Adrenal gland (tissue), 9 donors: ENCODE measurements at regions not wholly inside any gene's neighbourhood (a gene's known extent, or its start where the extent isn't known, plus 50 kb on each side); places are given as distances from the start of the nearest gene placed in this dataset.

Experiments
- DNase-seq, 7 donors: peaks; one replicate each; pipeline ENCODE4 v3.0.0-alpha.2; 2019 to 2020
- H3K27ac ChIP-seq, 5 donors: fragments of 200-600 bp; sonication (generic) in 4 of 5; 1 replicate in 3 of 5; 2 replicates in 2 of 5; pipeline versions ENCODE4 v1.5.1 to v1.8.0; 2016 to 2020; ENCODE audit warnings: mild to moderate bottlenecking in 1 of 5
- H3K27me3 ChIP-seq: fragments of 200-600 bp; 2 replicates; pipeline ENCODE4 v1.8.0; 2021
- H3K36me3 ChIP-seq, 2 donors: fragments of 200-600 bp; replicated peaks in 1 of 2; 1 replicate in 1 of 2; 2 replicates in 1 of 2; pipeline versions ENCODE4 v1.5.1 to v1.8.0; 2018 to 2022
- H3K4me1 ChIP-seq, 2 donors: fragments of 200-600 bp; replicated peaks in 1 of 2; 1 replicate in 1 of 2; 2 replicates in 1 of 2; pipeline versions ENCODE4 v1.5.1 to v1.8.0; 2018 to 2021
- H3K4me3 ChIP-seq, 4 donors: fragments of 200-600 bp; sonication (generic) in 3 of 4; one replicate each; pipeline ENCODE4 v1.5.1; 2016 to 2018
- H3K9me3 ChIP-seq, 3 donors: fragments of 200-600 bp; sonication (generic) in 1 of 3; replicated peaks in 1 of 3; 1 replicate in 2 of 3; 2 replicates in 1 of 3; pipeline versions ENCODE4 v1.5.1 to v1.8.0; 2016 to 2021
- POLR2A ChIP-seq, 2 donors: fragments of 450-650 bp; IDR thresholded peaks; one replicate each; pipeline ENCODE4 v1.6.1; 2017; ENCODE audit warnings: antibody characterized with exemption in 2 of 2, mild to moderate bottlenecking in 2 of 2, moderate library complexity in 1 of 2
- WGBS, 4 donors: extraction: QIAGEN DNeasy Blood & Tissue Kit in 2 of 4; methylation state at CpG; one replicate each; pipeline versions ENCODE4 v1.1.5 to v1.1.7; 2013 to 2017; 5-methylcytosine and 5-hydroxymethylcytosine counted together
- intact Hi-C, 2 donors: fragments of 100-400 bp; cut with DNase I; formaldehyde crosslinking; loops; one replicate each; pipeline versions ENCODE4 v1.14.1 to v1.15.0; 2022 to 2023
- TF ChIP-seq, protein P1 (sequence below), 6 experiments: fragments of 450-650 bp in 4 of 6; fragments of 200-600 bp in 2 of 6; sonication (generic) in 1 of 6; IDR thresholded peaks; 1 replicate in 5 of 6; 2 replicates in 1 of 6; pipeline versions ENCODE4 v1.5.1 to v1.8.0; 2016 to 2021; ENCODE audit warnings: antibody characterized with exemption in 6 of 6, mild to moderate bottlenecking in 2 of 6, moderate library complexity in 1 of 6
- donor health status: healthy with polysubstance abuse.
- donor health status: Bipolar disorder and iron deficiency.
- donor health status: DM: yes; HTN: yes; CAD: no.
- donor health status: DM: no; HTN: no; CAD: no.
- donor health status: DM: no; HTN: no; CAD: no.

DNA sequence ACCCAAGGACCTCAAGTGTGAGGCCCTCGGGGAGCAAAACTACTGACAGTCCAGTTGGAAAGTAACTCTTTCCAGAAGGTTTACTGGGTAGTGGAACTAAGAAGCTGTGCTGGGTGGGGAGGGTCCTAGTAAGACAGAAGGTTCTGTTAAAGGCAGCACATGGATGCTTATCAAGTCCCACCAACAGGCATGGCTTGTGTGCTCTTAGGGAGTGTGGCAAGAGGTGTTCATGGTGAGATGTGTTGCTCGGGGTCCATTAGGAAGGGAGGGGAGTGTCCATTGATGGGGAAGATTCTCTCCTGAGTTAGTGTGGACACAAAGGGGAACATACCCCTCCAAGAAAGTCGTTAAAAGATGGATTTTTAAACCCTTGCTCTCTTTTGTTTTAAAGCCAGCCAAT lies 120.6 kb downstream of the LY86 start:
- no peak overlapping the region for H3K27ac ChIP-seq

DNA sequence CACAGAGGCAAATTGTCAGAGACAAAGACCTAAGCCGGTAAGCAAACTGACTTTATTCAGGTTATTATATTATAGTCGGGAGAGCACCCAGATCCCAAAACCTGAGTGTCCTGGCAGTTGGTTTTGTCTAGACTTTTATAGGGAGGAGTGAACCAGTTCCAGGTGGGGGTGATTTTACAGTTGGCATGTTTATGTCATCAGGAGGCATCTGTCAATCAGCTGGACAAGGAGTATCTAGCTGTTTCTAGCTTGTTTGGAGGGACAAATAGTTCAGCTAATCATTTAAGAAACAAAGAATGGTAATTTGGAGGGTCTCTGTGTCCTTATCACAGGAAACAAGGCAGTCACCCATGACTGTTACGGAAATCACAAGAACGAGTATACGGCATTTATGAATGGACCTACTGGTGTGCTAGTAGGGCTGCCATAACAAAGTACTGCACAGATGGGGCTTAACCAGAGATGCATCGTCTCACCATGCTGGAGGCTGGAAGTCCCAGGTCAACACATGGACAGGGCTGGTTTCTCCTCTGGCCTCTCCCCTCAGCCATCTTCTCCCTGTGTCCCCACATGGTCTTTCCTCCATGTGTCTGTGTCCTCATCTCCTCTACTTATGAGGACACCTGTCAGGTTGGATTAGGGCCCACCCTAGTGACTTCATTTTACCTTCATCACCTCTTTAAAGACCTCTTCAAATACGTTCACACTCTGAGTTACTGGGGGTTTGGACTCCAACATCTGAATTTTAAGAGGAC lies 122.7 kb downstream of the LY86 start:
- no peak overlapping the region for H3K27ac ChIP-seq
- intact Hi-C loops: no loop called here
- DNase-seq: no peak
- TF ChIP-seq POLR2A (IDR thresholded peaks at IDR 0.05): no peak
- TF ChIP-seq, protein P1, sequence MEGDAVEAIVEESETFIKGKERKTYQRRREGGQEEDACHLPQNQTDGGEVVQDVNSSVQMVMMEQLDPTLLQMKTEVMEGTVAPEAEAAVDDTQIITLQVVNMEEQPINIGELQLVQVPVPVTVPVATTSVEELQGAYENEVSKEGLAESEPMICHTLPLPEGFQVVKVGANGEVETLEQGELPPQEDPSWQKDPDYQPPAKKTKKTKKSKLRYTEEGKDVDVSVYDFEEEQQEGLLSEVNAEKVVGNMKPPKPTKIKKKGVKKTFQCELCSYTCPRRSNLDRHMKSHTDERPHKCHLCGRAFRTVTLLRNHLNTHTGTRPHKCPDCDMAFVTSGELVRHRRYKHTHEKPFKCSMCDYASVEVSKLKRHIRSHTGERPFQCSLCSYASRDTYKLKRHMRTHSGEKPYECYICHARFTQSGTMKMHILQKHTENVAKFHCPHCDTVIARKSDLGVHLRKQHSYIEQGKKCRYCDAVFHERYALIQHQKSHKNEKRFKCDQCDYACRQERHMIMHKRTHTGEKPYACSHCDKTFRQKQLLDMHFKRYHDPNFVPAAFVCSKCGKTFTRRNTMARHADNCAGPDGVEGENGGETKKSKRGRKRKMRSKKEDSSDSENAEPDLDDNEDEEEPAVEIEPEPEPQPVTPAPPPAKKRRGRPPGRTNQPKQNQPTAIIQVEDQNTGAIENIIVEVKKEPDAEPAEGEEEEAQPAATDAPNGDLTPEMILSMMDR (IDR thresholded peaks at IDR 0.05): no peak
- no peak overlapping the region for H3K4me3 ChIP-seq
- WGBS, 4 donors: 77 to 85% (median 79%) methylated on average over 7 of the region's 7 CpGs
- no peaks in the 10 kb centered on the region for H3K36me3 ChIP-seq
- no peaks in the 10 kb centered on the region for H3K27me3 ChIP-seq
- H3K4me1 ChIP-seq: peaks cover 0 to 12% of the 10 kb centered on the region in 2 donors
- no peaks in the 10 kb centered on the region for H3K9me3 ChIP-seq

More for the DNA sequence above, 120.6 kb downstream of the LY86 start:
- WGBS, 4 donors: 85 to 90% (median 89%) methylated on average over 3 of the region's 3 CpGs
- TF ChIP-seq POLR2A (IDR thresholded peaks at IDR 0.05): no peak
- TF ChIP-seq, protein P1 (IDR thresholded peaks at IDR 0.05): no peak
- no peaks in the 10 kb centered on the region for H3K9me3 ChIP-seq
- intact Hi-C loops: no loop called here
- DNase-seq: no peak
- no peak overlapping the region for H3K4me3 ChIP-seq
- no peaks in the 10 kb centered on the region for H3K27me3 ChIP-seq
- H3K4me1 ChIP-seq: peaks cover 0 to 12% of the 10 kb centered on the region in 2 donors
- no peaks in the 10 kb centered on the region for H3K36me3 ChIP-seq

DNA sequence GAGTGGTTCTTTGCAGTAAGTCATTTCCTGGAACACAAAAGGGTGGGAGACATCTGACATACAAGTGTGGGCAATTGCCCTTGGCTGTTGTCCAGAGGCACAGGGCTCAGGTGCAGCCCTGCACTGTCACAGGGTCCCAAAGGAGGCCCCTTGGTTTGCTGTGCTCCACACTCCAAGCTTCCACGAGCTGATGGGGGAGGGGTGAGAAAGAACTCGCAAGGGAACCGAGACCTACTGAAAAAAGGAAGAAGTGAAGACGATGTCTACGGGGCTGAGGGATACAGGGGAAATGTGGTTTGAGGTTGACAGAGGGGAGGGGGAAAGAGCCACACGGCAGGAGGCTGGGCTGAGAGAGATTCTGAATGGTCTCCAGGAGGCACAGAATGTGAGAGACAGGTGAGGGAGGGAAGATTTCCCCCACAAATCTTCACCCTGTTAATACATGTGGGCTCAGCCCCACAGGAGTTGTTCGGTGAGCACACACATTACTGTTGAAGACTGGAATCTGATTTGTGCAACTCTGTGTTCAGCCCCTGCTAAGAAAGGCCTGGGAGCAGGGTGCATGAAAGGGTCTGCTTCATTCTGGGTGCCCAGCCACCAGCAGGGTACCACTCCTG lies 123.4 kb downstream of the LY86 start:
- peak overlapping the region in 1 of 5 donors; percentile 7 for H3K27ac ChIP-seq
- peak in 2 of 7 donors; percentile 30 to 58 for DNase-seq
- 64 to 84% (median 71%) methylated on average over 7 of the region's 7 CpGs for WGBS, 4 donors
- intact Hi-C loops: no loop called here
- H3K4me1 ChIP-seq: peaks cover 0 to 12% of the 10 kb centered on the region in 2 donors
- H3K4me3 ChIP-seq: no peak overlapping the region
- no peaks in the 10 kb centered on the region for H3K36me3 ChIP-seq
- TF ChIP-seq, protein P1 (IDR thresholded peaks at IDR 0.05): no peak
- no peak for TF ChIP-seq POLR2A (IDR thresholded peaks at IDR 0.05)
- no peaks in the 10 kb centered on the region for H3K9me3 ChIP-seq
- H3K27me3 ChIP-seq: no peaks in the 10 kb centered on the region

DNA sequence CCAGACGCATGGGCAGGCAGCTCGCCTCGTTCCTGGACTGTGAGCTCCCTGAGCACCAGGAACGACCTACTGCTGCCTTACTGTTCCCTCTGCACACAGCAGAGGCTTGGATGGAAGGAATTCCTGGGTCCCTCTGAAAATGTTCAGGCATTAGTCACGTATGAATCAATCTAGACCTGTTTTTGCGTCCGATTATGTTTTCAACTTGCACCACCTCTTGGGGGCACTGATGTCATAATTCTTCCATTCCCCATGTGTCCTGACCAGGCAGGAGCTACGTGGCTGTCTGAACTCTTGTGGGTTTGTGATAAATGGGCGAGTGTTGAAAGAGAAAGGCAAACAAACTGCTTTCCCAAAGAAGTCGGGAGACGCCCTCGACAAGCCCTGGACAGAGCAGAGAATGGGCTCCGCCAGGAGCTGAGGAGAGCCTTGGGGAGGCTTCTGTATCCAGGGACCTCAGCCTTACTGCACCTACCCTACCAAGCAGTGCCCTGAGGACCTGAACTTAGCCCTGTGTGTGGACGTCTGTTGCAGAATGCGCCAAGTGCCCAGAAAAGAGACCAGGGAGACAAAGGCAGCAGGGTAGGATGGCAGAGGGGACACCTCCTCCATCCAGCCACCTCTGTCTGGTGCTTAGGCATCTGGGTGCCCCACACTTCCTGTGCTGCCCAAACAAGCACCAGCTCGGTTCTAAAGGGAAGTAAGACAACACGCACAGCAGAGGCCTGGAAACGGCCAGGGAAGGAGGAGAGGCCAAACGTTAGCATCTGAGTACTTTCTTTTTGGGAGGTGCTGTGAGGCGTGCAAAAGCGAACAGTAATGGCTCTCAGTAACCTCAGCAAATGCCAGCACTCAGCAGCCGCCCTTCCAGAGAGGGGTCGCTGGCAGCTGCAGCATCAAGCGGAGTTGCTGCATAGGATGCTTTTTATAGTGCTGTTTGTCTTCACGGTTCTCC lies 124.2 kb downstream of the LY86 start:
- TF ChIP-seq, protein P1 (IDR thresholded peaks at IDR 0.05): no peak
- TF ChIP-seq POLR2A (IDR thresholded peaks at IDR 0.05): no peak
- peaks cover 0 to 12% of the 10 kb centered on the region in 2 donors for H3K4me1 ChIP-seq
- no peaks in the 10 kb centered on the region for H3K9me3 ChIP-seq
- H3K27ac ChIP-seq: peak overlapping the region in 1 of 5 donors; percentile 20
- H3K4me3 ChIP-seq: no peak overlapping the region
- H3K27me3 ChIP-seq: no peaks in the 10 kb centered on the region
- WGBS, 4 donors: 53 to 70% (median 59%) methylated on average over 24 to 25 of the region's 25 CpGs
- intact Hi-C loops: no loop called here
- DNase-seq: peak in 3 of 7 donors; percentile 47 to 59 (median 52)
- no peaks in the 10 kb centered on the region for H3K36me3 ChIP-seq
